ENCODE measurements at regions not wholly inside any gene's neighbourhood (a gene's known extent, or its start where the extent isn't known, plus 50 kb on each side); places are given as distances from the start of the nearest gene placed in this dataset.

DNA sequence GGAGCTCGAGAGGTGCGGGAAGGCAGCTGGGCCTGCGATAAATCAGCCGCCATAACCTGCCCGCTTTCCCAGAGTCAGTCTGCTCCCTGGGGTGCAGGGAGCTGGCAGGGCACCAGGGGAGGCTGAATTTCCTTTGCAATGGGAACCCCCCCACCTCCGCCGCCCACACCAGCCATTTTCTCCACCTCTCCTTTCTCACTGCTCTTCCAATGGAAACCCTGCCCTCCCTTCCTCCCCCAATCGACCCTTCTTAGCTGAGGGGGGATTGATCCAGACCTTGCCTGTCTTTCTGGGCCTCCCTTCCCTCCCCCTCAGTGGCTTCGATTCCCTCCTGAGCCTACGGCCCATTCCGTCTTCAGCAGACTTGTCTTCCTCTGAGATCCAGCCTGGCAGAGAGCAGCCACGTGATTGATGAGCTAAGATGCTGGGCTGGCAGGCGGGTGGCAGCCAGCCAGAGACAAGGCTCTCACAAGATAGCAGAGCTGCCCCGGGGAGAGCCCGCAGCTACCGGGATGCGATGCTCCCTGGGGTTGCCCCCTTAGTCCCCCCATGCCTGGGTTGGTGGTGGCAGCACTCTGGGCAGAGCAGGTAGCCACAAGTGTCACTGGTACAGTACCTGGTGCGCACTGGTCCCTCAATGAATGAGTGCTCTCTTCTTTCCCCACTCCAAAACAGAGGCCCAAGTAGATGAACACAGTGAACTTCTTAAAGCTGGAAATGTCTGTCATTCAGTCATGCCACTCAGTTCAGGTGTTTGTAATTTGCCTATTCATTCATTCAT, 53.7 kb upstream of the FABP6 start:
- peak; percentile 12 for DNase-seq

DNA sequence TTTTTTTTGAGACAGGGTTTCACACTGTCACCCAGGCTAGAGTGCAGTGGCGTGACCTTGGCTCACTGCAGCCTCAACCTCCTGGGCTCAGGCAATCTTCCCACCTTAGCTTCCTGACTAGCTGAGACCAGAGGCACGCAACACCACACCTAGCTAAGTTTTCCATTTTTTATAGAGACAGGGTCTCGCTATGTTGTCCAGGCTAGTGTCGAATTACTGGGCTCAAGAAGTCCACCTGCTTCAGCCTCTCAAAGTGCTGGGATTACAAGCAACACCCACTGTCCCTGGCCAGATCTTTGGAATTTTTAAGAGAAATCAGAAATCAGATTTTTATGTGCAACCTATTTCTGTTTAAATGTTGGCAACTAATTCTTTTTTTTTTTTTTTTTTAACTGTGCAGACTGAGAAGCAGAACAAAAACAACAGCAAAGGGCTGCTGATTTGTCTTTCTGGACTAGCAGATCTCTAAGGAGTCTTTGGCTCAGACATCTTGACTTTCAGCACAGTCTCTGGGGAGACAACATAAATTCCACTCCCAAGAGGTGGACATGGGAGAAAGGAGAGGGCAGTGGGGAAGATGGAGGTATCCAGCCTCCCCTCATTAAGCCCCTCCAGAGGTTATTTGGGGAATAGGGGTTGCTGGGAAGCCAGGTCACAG, 54.4 kb upstream of the FABP6 start:
- no peak for DNase-seq

DNA sequence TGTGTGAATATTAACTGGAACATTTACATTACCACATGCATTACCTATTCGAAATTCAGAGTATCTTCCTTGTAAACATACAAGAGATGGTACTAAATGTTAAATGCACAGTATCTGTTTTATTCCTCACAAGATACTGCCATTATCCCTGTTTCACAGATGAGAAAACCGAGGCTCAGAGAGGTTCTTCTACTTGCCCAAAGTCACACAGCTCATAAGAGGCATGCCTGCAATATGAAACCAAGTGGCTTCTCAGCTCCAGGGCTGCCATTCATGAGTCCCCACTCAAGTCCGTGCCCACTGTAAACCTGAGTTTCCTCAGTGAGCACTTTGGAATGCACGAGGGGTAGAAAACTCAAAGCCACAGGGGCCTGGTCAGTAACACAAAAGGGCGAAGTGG, 55.0 kb upstream of the FABP6 start:
- no peak for DNase-seq

DNA sequence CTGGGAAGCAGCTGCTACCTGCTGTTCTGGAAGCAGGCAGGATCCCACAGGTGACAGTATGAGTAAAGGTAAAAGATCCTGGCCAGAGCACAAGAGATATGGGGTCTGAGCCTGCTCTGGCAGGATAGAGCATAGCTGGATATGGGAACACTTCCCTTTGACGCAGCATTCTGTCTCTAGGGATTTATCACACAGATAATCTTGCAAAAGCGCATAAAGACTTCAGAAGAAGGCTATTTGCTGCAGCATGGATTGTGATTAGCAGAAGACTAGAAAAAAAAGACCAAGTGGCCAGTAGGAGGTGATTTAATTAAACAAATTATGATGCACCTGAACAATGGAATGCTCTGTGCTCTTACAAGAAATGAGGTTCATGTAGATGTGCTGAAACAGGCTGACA, 52.4 kb upstream of the PWWP2A start:
- DNase-seq = no peak

DNA sequence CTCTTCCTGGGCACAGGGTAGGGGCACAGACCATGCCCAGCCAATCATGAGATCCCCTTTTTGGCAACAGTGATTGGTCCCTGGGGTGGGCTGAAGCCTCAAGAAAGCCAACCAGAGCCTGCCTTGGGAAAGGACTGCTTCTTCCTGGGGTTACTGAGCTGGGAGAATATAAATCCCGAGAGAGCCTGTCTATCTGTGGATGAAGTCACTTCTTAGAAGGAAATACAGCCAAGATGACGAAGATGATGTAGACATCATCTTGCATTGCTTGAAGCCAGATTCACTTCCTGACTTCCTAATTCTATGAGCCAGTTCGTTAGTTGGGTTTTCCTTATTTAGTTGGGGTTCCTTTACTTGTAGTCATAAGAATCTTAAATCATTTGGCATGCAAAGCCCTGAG, 50.1 kb upstream of the PWWP2A start:
- no peak for DNase-seq

Measured in NCI-H1092 treated with DMSO at 0.1 percent for 48 hours (cell line).